Suprapubic skin (tissue), 4 donors: ENCODE measurements at regions not wholly inside any gene's neighbourhood (a gene's known extent, or its start where the extent isn't known, plus 50 kb on each side); places are given as distances from the start of the nearest gene placed in this dataset.

Experiments used
- CTCF ChIP-seq, 2 donors: fragments of 200-600 bp in 1 of 2; fragments of 450-650 bp in 1 of 2; sonication (generic) in 1 of 2; IDR thresholded peaks; one replicate each; pipeline ENCODE4 v1.5.1; 2016 to 2019; ENCODE audit warnings: antibody characterized with exemption in 2 of 2, mild to moderate bottlenecking in 1 of 2, moderate library complexity in 1 of 2
- EP300 ChIP-seq: sonication (generic); formaldehyde crosslinking; IDR thresholded peaks from one replicate; pipeline ENCODE4 v1.6.1; 2017; ENCODE audit warnings: antibody characterized with exemption
- POLR2A ChIP-seq, 2 donors: fragments of 450-650 bp; IDR thresholded peaks; one replicate each; pipeline ENCODE4 v1.6.1; 2017; ENCODE audit warnings: antibody characterized with exemption in 2 of 2, mild to moderate bottlenecking in 2 of 2, moderate library complexity in 2 of 2
- POLR2AphosphoS5 ChIP-seq, 3 donors: sonication (generic); formaldehyde crosslinking; IDR thresholded peaks; one replicate each; pipeline ENCODE4 v1.6.1; 2017; ENCODE audit warnings: antibody characterized with exemption in 3 of 3

GRCh38 chr10:121425623-121426022 lies 172.6 kb downstream of the FGFR2 start:
- no peak for TF ChIP-seq POLR2AphosphoS5 (IDR thresholded peaks at IDR 0.05)
- no peak for TF ChIP-seq CTCF (IDR thresholded peaks at IDR 0.05)
- TF ChIP-seq POLR2A (IDR thresholded peaks at IDR 0.05) = no peak
- no peak for TF ChIP-seq EP300
